ENCODE measurements at regions not wholly inside any gene's neighbourhood (a gene's known extent, or its start where the extent isn't known, plus 50 kb on each side); places are given as distances from the start of the nearest gene placed in this dataset.
"Not testable (repeated sequence)": the region's sequence is repeated elsewhere in the genome, so short reads cannot be mapped to it uniquely, and the experiment has no call there.

- H3K27ac ChIP-seq; H3K9me3 ChIP-seq; H3K4me3 ChIP-seq; DNase-seq (ENCODE audit: low read depth in 1 of 2, low spot score in 1 of 2); FAIRE-seq; CTCF ChIA-PET; H3K4me1 ChIP-seq; POLR2A ChIA-PET; H3K4me2 ChIP-seq: not testable (repeated sequence)
- ATAC-seq, result peak; percentile 53 to 64; a peak in 5 of 6 replicates
- 2% methylated on average over 5 of the region's 9 CpGs for WGBS (ENCODE audit: missing lambda C conversion rate)
Observed at GRCh38 chr15:20680257-20680815, 138.7 kb upstream of the GOLGA6L6 start.

- Histone ChIP-seq H3K4me3 (no peak overlapping the region), H3K4me1 (no peaks in the 10 kb centered on the region), H3K4me2 (no peak overlapping the region), H3K27ac (no peak overlapping the region), H3K9me3 (no peaks in the 10 kb centered on the region; the same call in 2 of the 3 replicates)
- ATAC-seq (no peak), FAIRE-seq (no peak), DNase-seq (ENCODE audit: low read depth in 1 of 2, low spot score in 1 of 2) (no peak)
- WGBS (ENCODE audit: missing lambda C conversion rate), result 6% methylated on average over 1 of the region's 1 CpG
- no peak for TF ChIP-seq GATA3 (IDR thresholded peaks at IDR 0.05; ENCODE audit: borderline replicate concordance)
- no peak for TF ChIP-seq SREBF2 (IDR thresholded peaks at IDR 0.05)
- no peak for TF ChIP-seq FOSL2 (IDR thresholded peaks at IDR 0.05)
- no peak for TF ChIP-seq FOSL2 (CRISPR knock-in tag; IDR thresholded peaks at IDR 0.05)
- TF ChIP-seq HOXB13 (CRISPR knock-in tag; IDR thresholded peaks at IDR 0.05; ENCODE audit: low read depth), result no peak
- TF ChIP-seq RNF2 (IDR thresholded peaks at IDR 0.05; ENCODE audit: borderline replicate concordance, low read depth), result no peak
- no peak for TF ChIP-seq JUNB (IDR thresholded peaks at IDR 0.05)
- no peak for TF ChIP-seq TFCP2L1 (CRISPR knock-in tag; IDR thresholded peaks at IDR 0.05)
- TF ChIP-seq EHF (CRISPR knock-in tag; IDR thresholded peaks at IDR 0.05), result no peak
- TF ChIP-seq EP300 (IDR thresholded peaks at IDR 0.05), result no peak
- ChIA-PET POLR2A (no interaction called here), CTCF (no interaction called here)
Observed at GRCh38 chr15:20672470-20672869, 130.9 kb upstream of the GOLGA6L6 start.

- Histone ChIP-seq H3K27ac (no peak overlapping the region), H3K9me3 (no peaks in the 10 kb centered on the region; the same call in 2 of the 3 replicates), H3K4me2 (no peak overlapping the region), H3K4me3 (no peak overlapping the region), H3K4me1 (no peaks in the 10 kb centered on the region)
- FAIRE-seq (no peak), DNase-seq (ENCODE audit: low read depth in 1 of 2, low spot score in 1 of 2) (no peak), ATAC-seq (no peak)
- CTCF ChIA-PET, result no interaction called here
- POLR2A ChIA-PET, result no interaction called here
- 6% methylated on average over 2 of the region's 2 CpGs for WGBS (ENCODE audit: missing lambda C conversion rate)
- TF ChIP-seq EP300 (IDR thresholded peaks at IDR 0.05) (no peak), HOXB5 (CRISPR knock-in tag; IDR thresholded peaks at IDR 0.05) (no peak), E2F6 (IDR thresholded peaks at IDR 0.05; ENCODE audit: borderline replicate concordance, low read depth) (no peak), RAD21 (conservative IDR thresholded peaks at IDR 0.05 in 1 of 2, IDR thresholded peaks at IDR 0.05 in 1 of 2) (no peak), ESRRA (IDR thresholded peaks at IDR 0.05; ENCODE audit: borderline replicate concordance, low read length) (no peak), TP53 (CRISPR knock-in tag; IDR thresholded peaks at IDR 0.05) (no peak), MAZ (IDR thresholded peaks at IDR 0.05; ENCODE audit: borderline replicate concordance, low read depth, low read length) (no peak), PBX3 (IDR thresholded peaks at IDR 0.05) (no peak), CTCF (IDR thresholded peaks at IDR 0.05) (no peak), USF2 (IDR thresholded peaks at IDR 0.05) (no peak), CBX8 (IDR thresholded peaks at IDR 0.05) (no peak), BCL3 (IDR thresholded peaks at IDR 0.05) (no peak), POLR2AphosphoS2 (conservative IDR thresholded peaks at IDR 0.05; ENCODE audit: low read length) (no peak), TFCP2L1 (CRISPR knock-in tag; IDR thresholded peaks at IDR 0.05) (no peak), FOXS1 (CRISPR knock-in tag; IDR thresholded peaks at IDR 0.05) (no peak), JUNB (IDR thresholded peaks at IDR 0.05) (no peak), ZNF302 (CRISPR knock-in tag; IDR thresholded peaks at IDR 0.05) (no peak), HEYL (CRISPR knock-in tag; IDR thresholded peaks at IDR 0.05) (no peak)
Observed at GRCh38 chr15:20671675-20672074, 130.1 kb upstream of the GOLGA6L6 start.

GRCh38 chr15:20666410-20666809, 124.8 kb upstream of the GOLGA6L6 start:
- H3K27ac ChIP-seq; H3K4me2 ChIP-seq; DNase-seq (ENCODE audit: low read depth in 1 of 2, low spot score in 1 of 2); POLR2A ChIA-PET; FAIRE-seq; ATAC-seq; H3K4me1 ChIP-seq; H3K9me3 ChIP-seq; H3K4me3 ChIP-seq: not testable (repeated sequence)
- CTCF ChIA-PET, result interaction anchor here (0.6 kb wide), 1 partner anchor 1963 kb away, joined by 3 read pairs; no protein-coding TSS in a partner anchor
- 13% methylated on average over 3 of the region's 3 CpGs for WGBS (ENCODE audit: missing lambda C conversion rate)
